RPMI7951 (cell line): ENCODE measurements at regions not wholly inside any gene's neighbourhood (a gene's known extent, or its start where the extent isn't known, plus 50 kb on each side); places are given as distances from the start of the nearest gene placed in this dataset.

Experiments used
- DNase-seq: peaks from one replicate; pipeline ENCODE4 v3.0.0-alpha.2; 2012; ENCODE audit warnings: low read depth

DNA sequence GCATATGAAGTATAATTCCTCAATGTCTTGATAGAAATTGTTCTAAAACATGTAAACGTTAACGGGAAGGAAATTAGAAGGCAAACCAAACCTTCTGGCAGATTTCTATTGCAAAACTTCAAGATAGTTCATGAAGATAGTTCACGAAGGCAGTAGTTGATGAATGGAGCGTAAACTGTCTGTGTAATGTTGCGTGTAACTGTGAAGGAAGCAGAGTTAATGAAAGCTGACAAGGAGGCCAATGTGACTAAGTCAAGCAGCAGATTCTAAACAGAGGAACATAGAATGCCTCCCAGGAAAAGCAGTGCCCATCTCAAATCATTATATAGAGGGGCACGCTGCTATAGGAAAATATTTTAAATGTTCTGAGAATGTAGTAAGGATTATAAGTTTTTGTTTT is 659.7 kb upstream of the IGFBP3 start:
- DNase-seq, result no peak

DNA sequence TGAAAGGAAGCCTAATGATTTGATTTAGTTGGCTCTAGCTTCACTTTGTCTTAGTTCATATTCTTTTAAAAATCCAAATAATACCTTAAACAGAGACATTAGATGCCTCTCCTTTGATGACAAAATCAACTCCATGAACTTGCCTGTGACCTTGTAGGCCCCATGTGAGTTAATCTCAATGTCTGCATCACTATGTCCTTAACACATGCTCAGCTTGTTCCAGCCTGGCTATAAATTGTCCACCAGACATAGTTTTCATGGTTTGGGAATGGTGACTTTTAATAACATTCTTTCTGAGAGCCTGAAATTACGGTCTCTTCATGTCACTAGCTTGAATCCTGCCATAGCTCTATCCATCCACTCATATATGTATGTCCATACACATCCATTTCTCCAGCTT is 656.3 kb upstream of the IGFBP3 start:
- DNase-seq, result no peak

DNA sequence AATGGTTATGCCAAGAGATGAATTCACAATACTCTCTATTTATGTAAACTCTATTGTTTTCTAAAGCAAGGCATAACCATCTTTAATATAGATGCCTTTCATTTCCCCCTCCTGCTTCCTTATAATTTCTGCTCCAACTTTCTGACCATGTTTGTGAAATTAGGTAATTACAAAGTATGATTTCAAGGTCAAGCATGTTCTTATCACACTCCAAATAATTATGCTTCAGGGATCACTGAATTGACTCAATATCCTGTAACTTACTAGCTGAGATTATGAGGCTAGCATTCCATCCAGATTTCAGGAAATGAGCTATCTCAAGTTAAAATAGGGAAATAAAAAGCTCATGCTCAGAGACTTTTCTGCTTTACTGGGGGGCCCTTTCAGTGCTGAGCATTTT is 655.9 kb upstream of the IGFBP3 start:
- DNase-seq, result no peak

DNA sequence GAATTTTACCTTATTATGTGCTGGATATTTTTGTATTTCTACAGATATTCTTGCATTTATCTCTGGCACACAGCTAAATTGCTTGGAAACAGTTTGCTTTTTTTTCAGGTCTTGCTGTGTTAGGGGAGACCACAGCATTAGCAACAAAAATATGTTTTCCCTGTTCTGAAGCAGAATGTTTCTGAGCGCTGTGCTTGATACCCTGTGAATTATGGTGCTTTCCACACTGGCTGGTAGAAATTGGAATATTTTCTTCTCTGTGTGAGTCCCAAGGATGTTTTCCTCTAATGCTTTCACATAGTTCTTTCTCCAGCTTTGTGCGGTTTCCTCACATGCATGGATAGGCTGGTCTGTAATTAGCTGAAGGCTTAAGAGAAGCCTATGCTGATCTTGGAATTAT is 651.6 kb upstream of the IGFBP3 start:
- DNase-seq, result no peak

DNA sequence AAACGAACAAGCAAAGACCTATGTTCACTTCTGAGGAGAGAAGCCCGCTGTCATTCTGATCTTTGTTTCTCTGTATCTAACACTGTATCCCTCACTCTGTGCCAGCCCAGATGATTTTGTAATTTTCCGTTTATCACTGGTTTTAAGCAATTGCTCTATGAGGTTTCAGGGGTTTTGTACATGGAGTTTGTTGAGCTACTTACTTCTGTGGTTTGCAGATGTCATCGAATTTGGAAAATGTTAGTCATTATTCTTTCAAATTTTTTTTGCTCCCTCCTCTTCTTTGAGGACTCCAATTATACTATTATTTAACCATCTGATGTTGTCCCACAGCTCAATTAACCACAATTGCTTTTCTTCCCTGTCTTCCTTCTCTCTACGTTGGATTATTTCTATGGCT is 650.9 kb upstream of the IGFBP3 start:
- DNase-seq, result no peak

DNA sequence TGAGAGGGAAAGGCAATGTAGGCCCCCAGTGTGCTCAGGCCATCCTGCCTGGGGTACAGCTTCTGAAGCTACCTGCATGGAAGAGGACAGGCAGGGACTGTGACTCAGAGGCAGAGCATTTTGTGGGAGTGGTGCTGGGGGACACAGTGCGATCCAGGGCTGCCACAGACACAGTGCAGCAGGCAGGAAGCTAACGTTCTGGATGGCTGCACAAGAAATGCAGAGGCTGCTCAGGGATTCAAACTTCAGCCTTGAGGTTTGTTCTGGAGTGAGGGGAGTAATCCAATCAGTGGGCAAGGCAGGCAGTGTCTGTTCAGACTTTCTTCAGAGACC is 648.0 kb upstream of the IGFBP3 start:
- DNase-seq, result peak; percentile 18

DNA sequence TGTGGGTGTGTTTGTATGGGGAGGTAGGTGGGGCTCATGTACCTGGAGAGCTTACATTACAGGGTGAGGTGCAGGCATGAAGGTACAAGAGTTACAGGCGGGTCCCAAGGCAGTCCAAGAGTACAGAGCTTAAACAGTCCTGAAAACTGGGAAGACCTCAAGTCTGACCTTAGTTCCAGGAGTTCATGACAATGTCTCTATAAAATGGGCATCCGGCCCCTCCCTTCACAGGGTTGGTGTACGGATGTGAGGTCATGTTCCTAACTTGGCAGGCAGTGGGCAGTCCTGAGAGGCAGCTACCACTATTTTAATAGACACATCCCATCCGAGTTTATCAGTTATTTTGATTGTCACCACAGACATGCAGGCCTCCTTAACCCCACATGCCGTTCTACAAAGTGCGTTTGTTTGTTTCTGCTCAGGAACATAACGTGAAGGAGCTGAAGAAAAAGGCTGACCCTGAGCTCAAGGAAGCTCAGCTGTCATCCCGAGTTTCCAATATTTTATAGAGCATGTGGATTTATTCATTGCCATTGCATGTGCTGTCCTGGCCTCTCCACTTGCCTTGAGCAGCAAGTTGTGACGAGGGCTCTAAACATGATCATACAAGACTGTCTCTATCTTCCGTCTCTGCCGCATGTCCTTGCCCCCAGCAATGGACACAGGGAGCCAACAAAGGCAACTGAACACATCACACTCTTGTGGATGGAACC is 647.5 kb upstream of the IGFBP3 start:
- DNase-seq, result no peak

DNA sequence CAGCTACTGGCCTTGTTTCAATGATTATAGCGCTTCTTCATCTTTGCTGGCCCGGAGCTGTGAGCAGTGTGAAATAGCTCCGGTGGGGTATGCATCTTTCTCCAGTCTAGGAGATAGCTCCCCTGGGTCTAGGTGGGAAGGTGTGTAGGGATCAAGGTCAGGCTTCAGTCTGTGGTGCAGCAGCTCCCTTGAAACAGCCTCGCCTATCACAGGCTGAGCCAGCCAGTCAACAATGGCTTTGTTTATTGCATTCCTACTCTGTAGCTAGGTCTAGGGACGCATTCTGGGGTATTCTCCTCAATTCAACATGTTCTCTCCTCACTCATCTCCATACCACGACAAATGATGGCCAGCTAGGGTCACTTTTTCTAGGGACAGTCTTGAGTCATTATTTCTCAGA is 646.8 kb upstream of the IGFBP3 start:
- no peak for DNase-seq

DNA sequence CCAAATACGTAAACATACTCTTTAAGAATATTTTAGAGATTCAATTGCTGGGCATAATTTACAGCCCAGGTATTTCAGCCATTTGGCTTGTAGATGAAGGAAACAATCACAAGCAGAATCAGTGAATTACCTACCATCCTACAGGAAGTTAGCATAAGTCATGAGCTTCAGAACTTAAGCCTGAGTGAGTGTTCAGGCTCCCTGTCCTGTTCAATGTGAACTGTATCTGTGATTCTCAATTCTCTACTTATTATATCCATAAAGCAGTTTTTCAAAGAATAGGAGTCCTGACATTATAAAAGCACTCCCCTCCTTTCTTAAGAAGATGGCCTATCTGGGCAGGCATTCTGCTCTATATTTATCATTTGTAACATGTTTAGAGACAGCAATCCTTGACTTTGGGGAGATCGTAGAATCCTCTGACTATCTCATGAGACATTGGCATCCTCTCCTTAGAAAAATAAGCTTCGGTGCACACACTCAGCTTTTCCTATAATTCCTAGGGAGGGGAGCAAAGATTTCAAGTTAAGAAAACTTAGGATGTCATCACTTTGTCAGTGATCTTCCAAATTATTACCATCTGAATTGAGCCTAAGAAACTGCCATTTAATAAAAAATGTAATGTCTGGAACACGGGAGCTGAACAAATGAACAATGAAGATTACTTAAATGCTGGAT is 645.2 kb upstream of the IGFBP3 start:
- no peak for DNase-seq

DNA sequence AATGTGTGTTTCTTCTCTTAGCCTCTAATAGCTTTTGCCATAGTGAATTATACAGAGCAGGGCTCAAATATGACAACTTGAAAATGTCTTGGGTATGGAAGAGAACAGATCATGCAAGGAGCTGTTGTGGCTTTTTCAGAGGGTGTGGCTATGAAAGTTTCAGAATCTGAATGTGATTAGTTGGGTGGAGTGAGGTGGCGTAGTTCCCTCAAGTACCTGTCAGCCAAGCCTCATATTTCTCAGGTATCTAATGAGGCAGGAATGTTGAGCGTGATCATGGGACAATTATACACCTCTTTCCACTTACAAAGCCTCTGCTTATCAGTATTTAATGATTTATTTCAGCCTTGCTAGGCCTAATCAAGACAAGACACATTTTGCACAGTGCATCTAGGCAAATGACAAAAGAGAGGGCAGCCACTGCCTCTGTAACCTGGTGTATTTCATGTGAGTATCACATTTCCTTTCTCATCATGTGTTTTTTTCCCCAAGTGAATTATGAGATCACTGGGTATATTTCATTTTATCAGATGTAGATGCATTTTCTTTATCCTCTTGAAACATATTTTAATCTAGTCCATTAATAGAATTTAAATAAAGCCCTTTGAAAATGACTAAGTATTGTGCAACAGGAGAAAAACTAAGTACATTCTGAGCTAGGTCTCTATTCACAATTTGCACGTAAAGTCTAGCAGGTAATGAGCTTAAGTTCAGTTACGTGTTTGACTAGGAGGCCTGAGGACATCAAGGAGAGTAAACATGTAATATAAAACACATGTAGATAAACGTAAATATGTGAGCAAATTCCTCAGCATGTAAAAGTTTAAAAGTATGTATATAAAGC is 644.4 kb upstream of the IGFBP3 start:
- DNase-seq, result no peak

DNA sequence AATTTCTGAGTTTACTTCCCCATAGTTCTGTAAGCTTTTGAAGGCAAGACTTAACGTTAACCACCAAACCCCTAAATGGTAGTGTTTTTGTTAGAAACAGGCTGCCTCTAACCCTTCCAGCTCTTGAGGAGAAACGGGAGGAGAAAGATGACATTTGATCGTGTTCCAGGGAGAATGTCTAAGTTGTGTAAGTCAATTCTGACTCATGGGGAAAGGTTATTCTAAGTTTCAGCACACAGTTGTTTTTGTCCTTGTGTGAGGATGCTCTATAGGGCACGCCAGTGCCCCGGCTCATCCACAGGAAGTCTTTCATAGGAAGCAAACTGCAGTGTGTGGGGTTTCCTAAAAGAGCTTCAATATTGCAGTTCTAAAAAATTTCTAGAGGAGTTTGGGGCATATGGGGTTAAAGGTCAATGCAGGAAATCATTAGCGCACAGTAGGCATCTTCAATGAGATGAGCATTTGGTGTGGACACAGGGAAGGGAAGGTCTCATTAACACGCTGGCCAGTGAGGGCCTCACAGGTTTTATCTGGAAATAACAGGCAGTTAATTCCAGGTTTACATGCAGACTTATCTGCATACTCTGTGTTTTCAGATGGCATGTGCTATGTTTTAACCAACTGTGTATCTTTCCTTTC is 638.2 kb upstream of the IGFBP3 start:
- peak; percentile 78 for DNase-seq

DNA sequence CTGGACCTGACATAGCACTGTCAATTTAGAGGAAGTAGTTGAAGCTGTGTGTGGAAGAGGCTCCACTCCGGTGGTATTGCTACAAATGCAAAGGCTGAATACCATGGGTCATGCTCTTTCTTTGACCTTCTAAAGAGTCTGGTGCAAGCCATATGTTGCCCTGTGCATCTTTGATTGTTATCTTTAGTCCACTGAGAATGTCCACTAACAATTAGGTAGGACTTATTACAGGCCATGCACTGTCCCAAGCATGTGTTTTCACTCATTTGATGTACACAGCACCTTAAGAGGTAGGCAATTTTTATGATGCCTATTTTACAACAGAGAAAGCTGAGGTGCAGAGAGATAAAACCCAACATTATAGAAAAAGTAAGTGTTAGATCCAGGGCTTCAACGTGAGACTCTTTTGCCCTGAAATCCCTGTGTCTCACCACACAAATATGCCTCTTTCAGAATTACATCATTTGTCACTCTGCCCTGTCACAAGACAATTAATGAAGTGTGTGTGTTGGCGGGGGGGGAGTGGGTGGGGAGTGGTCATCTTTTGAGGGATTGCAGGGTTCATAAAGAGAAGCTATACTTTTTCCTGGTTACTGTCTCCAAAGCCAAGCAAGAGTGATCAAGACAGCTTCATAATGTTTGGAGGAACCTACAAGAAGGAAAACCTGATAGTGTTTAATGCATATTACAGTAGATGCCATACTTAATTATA is 637.6 kb upstream of the IGFBP3 start:
- DNase-seq, result peak; percentile 62

DNA sequence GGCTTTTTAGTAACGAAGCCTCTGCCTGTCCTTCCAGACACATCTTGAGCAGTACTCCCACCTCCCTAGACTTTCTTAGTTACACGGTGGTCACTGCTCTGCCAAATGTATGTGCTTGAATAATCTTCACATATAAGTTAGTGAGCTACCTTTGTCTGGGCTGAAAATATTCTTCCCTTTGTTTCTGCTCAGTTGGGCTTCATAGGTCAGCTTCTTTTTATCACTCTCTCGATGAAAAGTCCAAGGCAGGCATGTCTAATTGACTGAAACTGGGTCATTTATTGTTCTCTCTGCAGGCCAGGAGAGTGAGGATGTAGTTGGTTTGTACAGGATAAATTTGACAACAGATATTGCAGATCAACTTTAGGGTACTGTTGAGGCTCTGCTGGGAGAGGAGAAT is 636.7 kb upstream of the IGFBP3 start:
- no peak for DNase-seq

DNA sequence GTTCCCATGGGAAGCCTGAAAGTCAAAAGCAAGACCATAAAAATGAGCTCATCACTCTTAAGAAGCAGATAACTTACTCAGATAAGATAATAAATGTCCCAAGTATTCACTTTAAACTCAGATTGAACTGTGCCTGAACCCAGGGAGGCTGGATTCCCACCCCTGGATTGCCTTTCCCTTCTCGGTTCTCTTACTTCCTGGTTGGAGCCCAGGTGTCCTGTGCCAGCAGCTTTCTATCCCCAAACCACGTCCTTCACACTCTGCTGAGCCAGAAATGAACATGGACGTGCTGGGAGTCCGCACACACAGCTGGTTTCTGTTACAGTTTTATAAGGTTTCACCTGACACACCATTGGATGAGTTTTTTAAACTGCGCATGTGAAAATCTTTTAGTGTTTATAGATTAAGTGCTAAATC is 636.2 kb upstream of the IGFBP3 start:
- no peak for DNase-seq

DNA sequence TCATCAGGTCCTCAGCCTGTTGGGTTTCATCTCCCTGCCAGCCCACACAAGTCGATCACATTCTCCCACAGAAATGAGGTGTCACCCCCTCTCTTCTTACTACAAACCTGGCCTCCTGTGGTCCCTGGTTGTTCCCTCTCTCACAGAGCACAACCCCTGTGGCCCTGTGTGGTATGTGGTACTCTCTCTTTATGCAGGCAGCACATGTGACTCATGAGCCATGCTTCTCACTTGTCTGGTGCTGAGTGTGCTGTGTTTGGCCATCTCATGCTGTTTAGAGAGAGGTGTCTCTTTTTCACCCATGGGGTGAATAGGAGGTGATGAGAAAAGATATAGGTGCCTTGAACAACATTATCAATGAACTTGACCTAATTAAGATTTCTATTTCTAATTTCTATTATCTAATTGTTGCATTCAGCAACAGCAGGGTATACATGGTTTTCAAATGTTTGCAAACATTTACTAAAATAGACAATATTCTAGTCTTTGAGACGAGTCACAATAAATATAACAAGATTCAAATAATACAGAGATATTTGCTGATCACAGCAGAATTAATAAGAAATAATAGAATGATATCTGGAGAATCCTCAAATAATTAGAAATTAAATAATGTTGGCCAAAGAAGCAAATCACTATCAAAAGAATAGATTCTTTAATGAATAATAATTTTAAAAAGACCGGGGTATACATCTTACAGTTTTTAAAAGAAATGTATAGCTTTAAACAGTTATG is 633.8 kb upstream of the IGFBP3 start:
- DNase-seq, result peak; percentile 35

DNA sequence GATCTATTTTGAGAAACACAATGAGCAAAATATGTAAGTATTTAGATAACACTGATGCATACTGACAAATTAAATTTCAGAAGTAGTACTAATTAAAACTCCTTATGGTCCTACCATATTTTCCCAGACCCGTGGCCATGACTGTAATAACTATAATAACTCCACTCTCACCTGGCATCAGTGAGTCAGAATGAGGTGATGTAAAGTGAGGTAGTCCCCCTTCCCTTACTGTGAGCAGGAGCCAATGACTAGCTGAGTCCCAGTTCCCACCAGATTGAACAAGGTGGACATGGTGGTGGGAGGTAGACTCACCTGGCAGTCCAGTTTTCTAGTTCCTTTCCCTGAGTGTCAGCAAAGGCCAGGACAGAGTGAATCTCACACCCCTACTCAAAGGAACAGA is 630.5 kb upstream of the IGFBP3 start:
- no peak for DNase-seq

DNA sequence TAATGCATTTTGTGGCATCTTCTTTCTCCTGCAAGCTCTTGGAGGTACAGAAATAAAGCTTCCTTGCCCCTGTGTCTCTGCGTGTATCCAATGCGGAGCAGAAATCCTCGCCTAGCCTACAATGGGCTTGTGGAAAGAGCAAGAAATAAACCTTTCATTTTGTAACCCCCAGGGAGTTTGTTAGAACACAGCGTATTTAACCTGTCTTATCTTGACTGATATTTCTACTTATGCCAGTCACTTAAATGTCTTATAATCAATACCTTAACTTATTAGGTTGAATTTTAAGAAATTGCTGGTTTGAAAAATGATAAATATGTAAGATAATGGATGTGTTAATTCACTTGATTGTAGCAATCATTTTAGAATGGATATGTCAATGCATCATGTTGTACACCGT is 629.8 kb upstream of the IGFBP3 start:
- DNase-seq, result no peak

DNA sequence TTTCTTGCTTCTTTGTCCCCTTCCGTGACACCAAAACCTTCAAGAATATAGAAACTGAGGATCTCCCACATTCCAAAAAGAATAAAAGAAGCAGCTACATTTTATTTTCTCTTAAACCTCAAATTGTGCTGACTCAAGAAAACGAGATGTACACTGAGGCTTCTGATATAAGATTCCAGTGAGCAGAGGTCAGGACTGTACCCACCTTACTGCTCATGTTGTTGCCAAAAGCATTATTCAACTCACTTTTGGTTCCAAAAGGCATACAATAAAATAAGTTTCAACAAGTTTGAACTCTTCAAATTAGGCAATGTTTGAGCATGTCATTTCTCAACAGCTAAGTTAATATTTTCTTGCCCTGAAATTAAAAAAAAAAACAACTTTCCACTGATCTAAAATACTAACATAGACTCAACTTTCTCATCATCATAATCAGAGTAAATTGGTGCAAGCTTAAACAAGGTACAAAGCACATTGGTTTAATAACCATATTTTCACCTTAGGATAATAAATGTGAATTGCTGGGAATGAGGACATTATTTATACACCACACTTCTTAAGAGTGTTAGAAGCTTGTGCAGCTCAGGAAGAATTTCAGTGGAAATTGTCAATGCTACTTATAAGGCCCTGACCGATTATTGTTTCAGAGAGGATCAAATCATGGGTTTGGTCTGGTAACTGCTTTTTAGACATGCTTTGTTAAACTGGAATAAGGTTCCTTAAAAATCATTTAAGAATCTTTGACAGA is 629.0 kb upstream of the IGFBP3 start:
- no peak for DNase-seq

DNA sequence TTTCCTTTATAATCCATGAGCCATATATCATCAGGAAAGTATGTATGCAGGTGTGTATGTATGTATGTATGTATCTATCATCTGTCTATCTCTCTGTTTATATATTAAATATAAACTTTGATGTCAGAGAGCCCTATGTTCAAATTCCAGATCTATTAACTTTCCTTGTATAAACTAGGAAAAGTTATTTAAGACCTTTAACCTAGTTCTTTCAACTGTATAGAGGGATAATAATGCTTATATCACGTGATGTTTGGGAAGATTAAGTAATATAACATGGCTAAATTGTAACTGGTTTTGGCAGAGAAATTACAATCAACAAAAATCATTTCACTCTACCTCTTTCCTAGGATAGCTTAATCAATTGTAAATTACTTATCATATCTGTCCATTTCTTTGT is 628.3 kb upstream of the IGFBP3 start:
- no peak for DNase-seq

DNA sequence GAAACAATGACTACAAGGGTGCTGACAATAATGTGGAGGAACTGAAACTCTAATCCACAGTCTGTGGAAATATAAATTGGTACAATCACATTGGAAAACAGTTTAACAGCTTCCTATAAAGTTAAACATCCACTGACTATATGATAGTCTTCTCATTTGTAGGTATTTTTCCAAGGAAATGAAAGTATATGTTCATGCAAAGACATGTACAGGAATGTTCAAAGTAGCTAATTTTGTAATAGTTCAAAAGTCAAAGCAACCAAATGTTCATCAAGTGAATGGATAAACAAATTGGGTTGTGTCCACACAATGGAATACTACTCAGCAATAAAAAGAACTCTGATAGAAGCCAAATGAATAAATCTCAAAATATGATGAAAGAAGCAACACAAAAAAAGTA is 626.0 kb upstream of the IGFBP3 start:
- DNase-seq, result no peak
